Fibroblast of lung (primary cell): ENCODE measurements at regions not wholly inside any gene's neighbourhood (a gene's known extent, or its start where the extent isn't known, plus 50 kb on each side); places are given as distances from the start of the nearest gene placed in this dataset.

Experiments
- DNase-seq, 2 donors: peaks; one replicate each; pipeline versions ENCODE4 v3.0.0 to v3.0.0-alpha.2; 2010; ENCODE audit warnings: low read depth in 2 of 2
- H2AFZ ChIP-seq: 2 replicates; pipeline ENCODE4 v1.5.1; 2012; ENCODE audit warnings: low read length, control low read depth, inconsistent platforms
- H3K27ac ChIP-seq: 2 replicates; pipeline ENCODE4 v1.5.1; 2011; ENCODE audit warnings: low read length, control low read depth; ENCODE audit not compliant: insufficient read depth
- H3K27me3 ChIP-seq: 2 replicates; pipeline ENCODE4 v1.5.1; 2011; ENCODE audit warnings: mild to moderate bottlenecking, low read length; ENCODE audit not compliant: control insufficient read depth, insufficient read depth
- H3K36me3 ChIP-seq: 2 replicates; pipeline ENCODE4 v1.5.1; 2011; ENCODE audit warnings: low read length; ENCODE audit not compliant: control insufficient read depth, insufficient read depth
- H3K4me1 ChIP-seq: 2 replicates; pipeline ENCODE4 v1.5.1; 2011; ENCODE audit warnings: low read length; ENCODE audit not compliant: control insufficient read depth, insufficient read depth; ENCODE audit errors: extremely low read depth
- H3K4me2 ChIP-seq: 2 replicates; pipeline ENCODE4 v1.5.1; 2011; ENCODE audit warnings: low read length, control low read depth; ENCODE audit not compliant: insufficient read depth; ENCODE audit errors: extremely low read depth
- H3K4me3 ChIP-seq, 4 experiments: fragments of 200-600 bp in 1 of 4; sonication (generic) in 1 of 4; replicated peaks in 1 of 4; 2 replicates each; pipeline ENCODE4 v1.5.1; 2011 to 2016; ENCODE audit warnings: low read length in 4 of 4, low read depth in 3 of 4, mild to moderate bottlenecking in 3 of 4, control low read depth in 2 of 4, inconsistent platforms in 1 of 4, mixed read lengths in 1 of 4; ENCODE audit not compliant: insufficient read depth in 1 of 4; ENCODE audit errors: control extremely low read depth in 1 of 4
- H3K79me2 ChIP-seq: 2 replicates; pipeline ENCODE4 v1.5.1; 2012; ENCODE audit warnings: mild to moderate bottlenecking, low read length, inconsistent platforms; ENCODE audit not compliant: control insufficient read depth, insufficient read depth
- H3K9ac ChIP-seq: 2 replicates; pipeline ENCODE4 v1.5.1; 2011; ENCODE audit warnings: mild to moderate bottlenecking, low read length, control low read depth; ENCODE audit not compliant: insufficient read depth
- H3K9me3 ChIP-seq: 2 replicates; pipeline ENCODE4 v1.5.1; 2012; ENCODE audit warnings: low read depth, low read length; ENCODE audit not compliant: control insufficient read depth, insufficient read depth
- H4K20me1 ChIP-seq: 2 replicates; pipeline ENCODE4 v1.5.1; 2011; ENCODE audit warnings: low read length; ENCODE audit not compliant: control insufficient read depth, insufficient read depth; ENCODE audit errors: extremely low read depth
- EZH2 ChIP-seq: IDR thresholded peaks from 2 replicates; pipeline ENCODE4 v1.5.1; 2012; ENCODE audit warnings: low read length, control low read depth, mild to moderate bottlenecking; ENCODE audit errors: missing control alignments
- TF ChIP-seq, protein P1 (sequence below), 2 donors: IDR thresholded peaks in 1 of 2; conservative IDR thresholded peaks in 1 of 2; 1 replicate in 1 of 2; 2 replicates in 1 of 2; pipeline ENCODE4 v1.5.1; 2011 to 2012; ENCODE audit warnings: low read length in 2 of 2, control low read depth in 1 of 2, inconsistent platforms in 1 of 2, low read depth in 1 of 2, mild to moderate bottlenecking in 1 of 2

- no peak overlapping the region for H3K4me3 ChIP-seq
- no peaks in the 10 kb centered on the region for H3K79me2 ChIP-seq
- TF ChIP-seq, protein P1, sequence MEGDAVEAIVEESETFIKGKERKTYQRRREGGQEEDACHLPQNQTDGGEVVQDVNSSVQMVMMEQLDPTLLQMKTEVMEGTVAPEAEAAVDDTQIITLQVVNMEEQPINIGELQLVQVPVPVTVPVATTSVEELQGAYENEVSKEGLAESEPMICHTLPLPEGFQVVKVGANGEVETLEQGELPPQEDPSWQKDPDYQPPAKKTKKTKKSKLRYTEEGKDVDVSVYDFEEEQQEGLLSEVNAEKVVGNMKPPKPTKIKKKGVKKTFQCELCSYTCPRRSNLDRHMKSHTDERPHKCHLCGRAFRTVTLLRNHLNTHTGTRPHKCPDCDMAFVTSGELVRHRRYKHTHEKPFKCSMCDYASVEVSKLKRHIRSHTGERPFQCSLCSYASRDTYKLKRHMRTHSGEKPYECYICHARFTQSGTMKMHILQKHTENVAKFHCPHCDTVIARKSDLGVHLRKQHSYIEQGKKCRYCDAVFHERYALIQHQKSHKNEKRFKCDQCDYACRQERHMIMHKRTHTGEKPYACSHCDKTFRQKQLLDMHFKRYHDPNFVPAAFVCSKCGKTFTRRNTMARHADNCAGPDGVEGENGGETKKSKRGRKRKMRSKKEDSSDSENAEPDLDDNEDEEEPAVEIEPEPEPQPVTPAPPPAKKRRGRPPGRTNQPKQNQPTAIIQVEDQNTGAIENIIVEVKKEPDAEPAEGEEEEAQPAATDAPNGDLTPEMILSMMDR (conservative IDR thresholded peaks at IDR 0.05 in 1 of 2, IDR thresholded peaks at IDR 0.05 in 1 of 2; ENCODE audit: low read depth in 1 of 2, low read length in 2 of 2) = no peak
- no peak for TF ChIP-seq EZH2
- DNase-seq = peak; percentile 67 to 98
- H3K27me3 ChIP-seq = no peaks in the 10 kb centered on the region
- no peaks in the 10 kb centered on the region for H3K36me3 ChIP-seq
- H4K20me1 ChIP-seq = no peaks in the 10 kb centered on the region
- H3K4me1 ChIP-seq = peaks cover 17% of the 10 kb centered on the region
- no peak overlapping the region for H2AFZ ChIP-seq
- no peak overlapping the region for H3K4me2 ChIP-seq
- no peak overlapping the region for H3K9ac ChIP-seq
- peak overlapping the region; percentile 52 for H3K27ac ChIP-seq
- no peaks in the 10 kb centered on the region for H3K9me3 ChIP-seq
These were observed 194.3 kb upstream of the CAMK1G start for GRCh38 chr1:209389258-209389657.

DNA sequence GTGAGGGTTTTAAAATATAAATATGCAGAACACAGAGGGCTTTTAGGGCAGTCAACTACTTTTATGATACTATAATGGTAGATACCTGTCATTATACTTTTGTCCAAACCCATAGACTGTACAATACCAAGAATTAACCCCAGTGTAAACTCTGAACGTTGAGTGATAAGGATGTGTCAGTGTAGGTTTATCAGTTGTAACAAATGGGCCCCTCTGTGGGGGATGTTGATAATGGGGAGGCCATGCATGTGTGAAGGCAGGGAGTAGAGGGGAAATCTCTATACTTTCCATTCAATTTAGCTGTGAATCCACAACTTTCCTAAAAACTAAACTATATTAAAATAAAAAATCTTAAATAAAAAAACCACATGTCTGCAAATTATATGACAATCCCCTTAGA lies 193.5 kb upstream of the CAMK1G start:
- no peak for TF ChIP-seq EZH2
- TF ChIP-seq, protein P1 (conservative IDR thresholded peaks at IDR 0.05 in 1 of 2, IDR thresholded peaks at IDR 0.05 in 1 of 2; ENCODE audit: low read depth in 1 of 2, low read length in 2 of 2) = no peak
- Histone ChIP-seq H3K9me3 (no peaks in the 10 kb centered on the region), H3K36me3 (no peaks in the 10 kb centered on the region), H2AFZ (no peak overlapping the region), H3K4me1 (peaks cover 17% of the 10 kb centered on the region), H3K27ac (no peak overlapping the region), H3K79me2 (no peaks in the 10 kb centered on the region), H3K27me3 (no peaks in the 10 kb centered on the region), H3K9ac (no peak overlapping the region), H4K20me1 (no peaks in the 10 kb centered on the region), H3K4me2 (no peak overlapping the region), H3K4me3 (no peak overlapping the region)
- no peak for DNase-seq

DNA sequence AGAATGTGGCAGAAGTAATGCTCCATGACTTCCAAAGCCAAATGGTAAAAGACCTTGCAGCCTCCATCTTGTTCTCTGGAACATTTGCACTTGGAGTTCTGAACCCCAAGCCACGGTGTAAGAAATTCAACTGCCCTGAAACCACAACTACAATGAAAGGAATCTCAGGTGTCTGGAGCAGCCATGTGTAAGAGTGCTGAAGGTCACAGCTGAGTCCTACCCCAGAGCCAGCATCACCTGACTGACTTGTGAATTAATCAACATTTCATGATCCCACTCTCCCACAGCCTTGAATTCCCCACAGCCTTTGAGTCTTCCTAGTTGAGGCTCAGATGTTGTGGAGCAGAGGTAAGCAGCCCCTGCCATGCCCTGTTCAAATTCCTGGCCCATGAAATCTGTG lies 192.8 kb upstream of the CAMK1G start:
- Histone ChIP-seq H2AFZ (no peak overlapping the region), H3K4me1 (peaks cover 19% of the 10 kb centered on the region), H4K20me1 (no peaks in the 10 kb centered on the region), H3K4me2 (no peak overlapping the region), H3K36me3 (no peaks in the 10 kb centered on the region), H3K4me3 (no peak overlapping the region), H3K27me3 (no peaks in the 10 kb centered on the region), H3K9me3 (no peaks in the 10 kb centered on the region), H3K9ac (no peak overlapping the region), H3K27ac (no peak overlapping the region), H3K79me2 (no peaks in the 10 kb centered on the region)
- no peak for TF ChIP-seq EZH2
- no peak for DNase-seq

- no peak overlapping the region for H3K4me2 ChIP-seq
- TF ChIP-seq, protein P1 (conservative IDR thresholded peaks at IDR 0.05 in 1 of 2, IDR thresholded peaks at IDR 0.05 in 1 of 2; ENCODE audit: low read depth in 1 of 2, low read length in 2 of 2) = no peak
- no peak for TF ChIP-seq EZH2
- no peak overlapping the region for H3K4me3 ChIP-seq
- no peaks in the 10 kb centered on the region for H3K79me2 ChIP-seq
- H3K36me3 ChIP-seq = no peaks in the 10 kb centered on the region
- H3K27ac ChIP-seq = no peak overlapping the region
- no peaks in the 10 kb centered on the region for H4K20me1 ChIP-seq
- peaks cover 19% of the 10 kb centered on the region for H3K4me1 ChIP-seq
- no peak overlapping the region for H2AFZ ChIP-seq
- DNase-seq = no peak
- no peaks in the 10 kb centered on the region for H3K27me3 ChIP-seq
- no peak overlapping the region for H3K9ac ChIP-seq
- no peaks in the 10 kb centered on the region for H3K9me3 ChIP-seq
These were observed 191.7 kb upstream of the CAMK1G start for GRCh38 chr1:209391792-209392191.
